Colon (tissue), 2 donors: ENCODE measurements at regions not wholly inside any gene's neighbourhood (a gene's known extent, or its start where the extent isn't known, plus 50 kb on each side); places are given as distances from the start of the nearest gene placed in this dataset.
"Not testable (repeated sequence)": the region's sequence is repeated elsewhere in the genome, so short reads cannot be mapped to it uniquely, and the experiment has no call there.

Experiments used
- FAIRE-seq: peaks from 2 replicates; lab custom pipeline; 2012; peaks lifted over from hg19 to GRCh38; lab: Jason Lieb, UNC
- donor health status: control.
- donor health status: control.

DNA sequence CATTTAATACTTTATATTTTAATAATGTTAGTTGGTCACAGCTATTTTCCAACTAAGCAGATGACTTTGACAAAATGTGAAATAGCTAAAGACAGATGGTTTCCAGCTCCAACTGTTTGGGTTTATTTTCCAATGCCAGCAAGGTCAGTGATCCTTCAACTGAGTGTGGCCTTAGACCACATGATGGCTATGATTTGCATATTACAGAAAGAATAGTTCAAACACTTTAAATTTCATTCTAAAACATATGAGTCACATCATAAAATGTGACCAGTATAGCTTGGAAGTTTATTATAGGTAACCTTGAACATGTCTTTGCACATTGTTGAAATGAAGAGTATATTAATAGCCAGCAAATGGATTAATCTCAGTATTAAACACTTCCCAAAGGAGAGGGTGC is 454.0 kb upstream of the C1orf87 start:
- no peak for FAIRE-seq

DNA sequence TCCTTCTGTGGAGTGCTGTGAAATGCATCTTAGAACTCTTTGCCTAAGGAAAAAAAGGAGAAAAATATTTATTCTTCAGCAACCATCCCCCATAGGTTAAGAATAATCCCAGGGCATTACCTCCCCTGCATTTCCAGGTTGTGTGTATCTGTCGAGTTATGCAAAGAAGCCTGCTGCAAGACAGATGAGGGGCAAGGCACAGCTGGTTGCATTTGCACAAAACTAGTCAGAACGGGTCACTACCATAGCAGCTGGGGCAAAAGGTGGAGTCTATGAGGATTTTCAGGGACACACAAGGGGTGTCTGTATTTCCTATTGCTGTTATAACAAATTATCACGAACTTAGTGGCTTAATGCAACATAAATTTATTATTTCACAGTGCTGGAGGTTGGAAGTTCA is 443.4 kb upstream of the C1orf87 start:
- no peak for FAIRE-seq

DNA sequence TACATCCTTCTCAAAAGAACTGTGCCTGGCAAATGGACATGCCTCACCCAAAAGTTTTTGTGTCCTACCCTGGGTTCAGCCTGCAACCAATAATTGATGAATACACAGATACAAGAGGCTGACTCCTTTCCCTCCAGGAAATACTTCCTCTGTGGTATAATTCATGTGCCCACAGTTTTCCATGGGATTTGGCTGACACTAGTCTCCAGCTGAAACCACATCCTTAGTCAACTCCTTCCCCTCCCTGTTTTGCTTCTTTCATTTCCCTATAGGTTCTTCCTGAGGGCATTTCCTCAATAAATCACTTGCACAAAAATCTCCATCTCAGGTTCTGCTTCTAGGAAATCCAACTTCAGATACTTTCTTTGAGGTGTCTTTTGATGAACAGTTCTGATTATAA is 436.6 kb upstream of the C1orf87 start:
- FAIRE-seq: no peak

DNA sequence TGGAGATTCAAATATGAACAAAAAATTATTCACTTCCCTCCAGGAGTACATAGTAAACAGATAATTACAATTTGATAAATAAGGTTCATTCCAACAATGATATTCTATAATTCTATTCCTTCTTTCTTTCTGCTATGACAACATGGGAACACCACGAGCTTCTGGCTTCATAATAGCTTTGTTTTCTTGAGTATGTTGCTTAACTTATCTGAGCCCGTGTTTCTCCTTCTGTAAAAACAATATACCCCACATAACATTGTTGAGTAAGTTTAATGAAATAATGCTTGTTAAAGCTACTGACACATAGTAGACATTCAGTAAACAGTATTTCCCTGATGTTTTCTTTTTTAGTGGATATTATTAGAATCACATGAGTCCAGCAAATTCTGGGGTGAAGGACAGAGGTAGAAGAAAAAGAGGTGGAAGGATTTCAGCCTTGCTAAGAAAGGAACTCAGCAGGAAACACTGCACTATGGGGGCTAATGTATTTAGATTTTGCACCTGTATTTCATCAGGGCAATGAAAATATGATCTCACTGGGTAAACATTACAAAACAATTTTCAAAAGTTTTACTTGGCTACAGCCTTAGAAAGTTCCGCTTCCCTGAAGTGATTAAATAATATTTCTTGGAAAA is 430.8 kb upstream of the C1orf87 start:
- FAIRE-seq: no peak

DNA sequence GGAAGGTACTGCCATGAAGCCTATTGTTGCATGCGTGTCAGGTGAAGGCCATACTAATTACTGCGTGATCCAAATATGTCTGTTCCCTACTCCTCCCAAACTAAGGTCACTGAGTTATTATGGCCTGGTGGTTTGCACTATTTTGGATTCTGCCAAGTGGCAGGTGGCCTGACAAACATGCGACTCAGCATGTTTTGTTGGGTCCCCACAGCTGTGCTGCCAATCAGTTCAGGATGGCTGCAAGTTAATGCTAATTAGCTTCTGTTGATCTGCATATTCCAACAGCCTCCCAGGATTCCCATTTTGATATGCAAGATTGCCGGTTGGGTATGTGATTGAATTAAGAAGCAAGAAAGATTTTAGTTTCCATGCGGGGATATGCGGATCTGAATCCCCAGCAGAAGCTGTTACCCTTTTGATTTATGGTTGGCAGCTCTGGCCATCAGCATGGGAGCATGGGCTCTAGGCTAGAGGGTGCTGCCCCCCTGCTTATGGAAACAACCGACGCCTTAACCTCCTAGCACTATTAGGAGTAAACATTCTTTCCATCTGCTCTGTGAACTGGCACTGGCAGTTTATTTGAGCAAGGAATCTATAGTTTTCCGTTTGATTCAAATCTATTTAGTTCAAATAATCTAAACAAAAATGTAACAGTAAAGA is 429.8 kb upstream of the C1orf87 start:
- no peak for FAIRE-seq

DNA sequence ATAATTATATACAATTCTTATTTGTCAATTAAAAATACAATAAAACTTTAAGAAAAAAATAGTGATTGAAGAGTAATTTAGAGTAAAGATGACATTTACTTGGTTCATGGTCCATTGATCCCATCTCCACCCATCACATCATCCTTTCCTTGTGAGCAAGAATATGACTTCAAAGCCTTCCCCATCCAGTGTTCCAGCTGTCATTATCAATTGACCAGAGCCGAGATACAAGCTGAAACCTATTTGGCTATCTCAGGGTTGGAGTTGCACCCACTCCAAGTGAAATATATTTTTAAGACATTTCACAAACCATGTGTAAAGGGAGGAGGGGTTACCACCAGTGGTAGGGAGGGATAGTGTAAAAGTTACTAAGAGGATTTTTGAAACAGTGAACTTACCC is 428.9 kb upstream of the C1orf87 start:
- no peak for FAIRE-seq

DNA sequence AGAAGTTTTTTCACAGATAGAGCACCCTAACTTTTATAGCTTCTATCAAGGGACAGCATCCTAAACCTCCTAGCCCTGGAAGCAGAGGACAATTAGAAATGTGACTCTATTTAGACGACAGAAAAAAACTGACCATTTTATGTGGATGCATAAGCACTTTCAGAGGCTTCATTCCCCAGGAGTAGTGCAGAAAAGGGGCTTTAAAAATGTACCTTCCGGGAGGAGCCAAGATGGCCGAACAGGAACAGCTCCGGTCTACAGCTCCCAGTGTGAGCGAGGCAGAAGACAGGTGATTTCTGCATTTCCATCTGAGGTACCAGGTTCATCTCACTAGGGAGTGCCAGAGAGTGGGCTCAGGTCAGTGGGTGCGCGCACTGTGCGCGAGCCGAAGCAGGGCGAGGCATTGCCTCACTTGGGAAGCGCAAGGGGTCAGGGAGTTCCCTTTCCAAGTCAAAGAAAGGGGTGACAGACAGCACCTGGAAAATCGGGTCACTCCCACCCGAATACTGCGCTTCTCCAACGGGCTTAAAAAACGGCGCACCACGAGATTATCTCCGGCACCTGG is 416.4 kb upstream of the C1orf87 start:
- not testable (repeated sequence) for FAIRE-seq

DNA sequence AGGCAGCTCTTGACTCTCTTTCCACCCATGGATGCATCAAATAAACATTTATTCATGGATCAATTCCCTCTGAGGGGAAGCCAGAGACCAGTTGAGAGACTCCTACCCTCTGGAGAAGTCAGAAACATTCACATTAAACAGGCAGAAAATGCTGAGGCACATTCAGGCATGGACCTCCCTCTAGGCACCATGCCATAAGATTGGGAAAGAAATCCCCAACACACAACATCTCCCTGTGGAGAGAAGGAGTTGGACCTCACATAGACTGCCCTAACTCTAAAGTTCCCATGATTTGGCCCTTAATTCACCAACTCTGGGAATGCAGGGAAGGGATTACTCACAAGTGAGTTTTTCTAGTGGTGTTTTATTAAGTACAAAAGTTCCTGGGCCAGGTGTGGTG is 415.3 kb upstream of the C1orf87 start:
- FAIRE-seq: no peak

DNA sequence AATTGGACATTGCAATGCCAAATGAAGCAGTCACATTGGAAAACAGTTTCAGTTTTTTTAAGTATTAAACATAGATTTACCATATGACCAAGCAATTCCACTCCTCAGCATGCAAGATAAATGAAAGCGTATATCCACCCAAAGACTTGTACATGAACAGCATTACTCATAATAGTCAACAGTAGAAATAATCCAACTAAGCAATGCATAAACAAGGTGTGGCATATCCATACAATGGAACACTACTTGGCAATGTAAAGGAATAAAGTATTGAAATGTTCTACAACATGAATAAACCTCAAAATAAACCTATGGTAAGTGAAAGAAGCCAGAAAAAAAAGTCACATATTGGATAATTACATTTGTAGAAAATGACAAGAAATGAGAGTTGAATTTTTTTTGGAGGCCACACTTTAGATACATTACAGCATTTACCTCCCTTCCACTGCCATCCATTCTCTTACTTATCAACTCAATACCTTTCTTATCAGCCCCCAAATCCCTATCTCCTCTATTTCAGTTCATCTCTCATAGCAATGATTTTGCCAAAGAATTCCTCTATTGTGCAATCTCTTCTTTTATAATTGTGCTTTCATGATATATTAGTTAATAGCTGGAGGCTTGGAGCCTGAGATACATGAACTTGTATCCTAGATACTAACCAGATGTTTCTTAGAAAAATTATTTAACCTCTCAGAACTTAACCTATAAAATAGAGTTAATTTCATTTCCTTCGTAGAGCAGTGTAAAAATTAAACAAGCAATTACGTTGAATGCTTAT is 414.2 kb upstream of the C1orf87 start:
- no peak for FAIRE-seq

DNA sequence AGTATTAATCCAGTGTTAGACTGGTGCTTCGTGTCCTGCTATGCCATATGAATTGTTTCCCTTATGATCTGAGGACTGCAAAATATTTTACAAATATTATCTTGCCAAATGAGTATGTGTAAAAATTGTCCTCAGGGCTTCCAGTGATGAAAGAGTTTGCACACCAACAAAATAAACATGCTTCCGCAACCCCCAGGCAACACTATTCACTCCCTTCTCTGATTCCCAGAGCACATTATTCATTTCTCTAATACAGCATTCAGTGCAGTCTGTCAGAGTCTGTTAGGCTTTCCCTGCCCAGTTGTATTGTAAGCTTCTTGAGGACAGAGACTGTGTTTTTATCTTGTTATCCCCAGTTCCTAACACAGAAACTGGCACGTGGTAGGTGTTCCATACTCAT is 409.9 kb upstream of the C1orf87 start:
- no peak for FAIRE-seq

DNA sequence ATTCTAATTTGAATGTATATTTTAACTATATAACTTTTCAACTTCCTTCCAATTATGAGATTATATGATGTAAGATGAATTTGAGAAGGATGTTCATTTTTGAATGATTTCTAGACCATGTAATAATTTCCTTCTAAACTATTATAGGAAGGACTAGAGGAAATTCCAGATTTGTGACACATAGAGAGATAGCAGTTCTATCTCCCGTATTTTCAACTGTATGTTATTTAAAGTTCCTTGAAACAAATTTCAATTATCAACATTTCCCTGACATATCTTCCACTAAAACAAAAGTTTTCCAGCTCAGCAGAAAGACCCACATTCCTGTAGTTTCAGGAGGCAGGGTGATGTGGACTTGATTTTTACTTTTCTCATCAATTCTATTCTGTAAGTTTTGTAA is 396.7 kb upstream of the C1orf87 start:
- no peak for FAIRE-seq

DNA sequence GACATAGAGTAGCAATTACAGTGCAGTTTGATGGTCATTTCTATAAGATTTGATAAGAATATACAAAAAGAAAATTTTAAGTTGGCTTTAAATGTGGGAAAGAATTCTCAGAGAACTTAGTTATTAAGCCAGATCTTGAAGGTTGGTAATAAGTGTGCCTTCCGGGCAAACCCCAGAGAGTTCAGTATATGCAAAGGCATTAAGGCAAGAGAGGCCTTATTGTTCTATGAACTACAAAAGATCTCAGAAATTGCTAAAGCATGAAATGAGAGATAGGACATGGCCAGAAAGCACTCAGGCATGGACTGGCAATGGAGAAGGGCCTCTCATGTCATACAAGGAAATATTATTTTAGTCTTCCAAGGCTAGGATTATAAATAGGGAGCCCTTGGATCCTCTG is 390.2 kb upstream of the C1orf87 start:
- no peak for FAIRE-seq

DNA sequence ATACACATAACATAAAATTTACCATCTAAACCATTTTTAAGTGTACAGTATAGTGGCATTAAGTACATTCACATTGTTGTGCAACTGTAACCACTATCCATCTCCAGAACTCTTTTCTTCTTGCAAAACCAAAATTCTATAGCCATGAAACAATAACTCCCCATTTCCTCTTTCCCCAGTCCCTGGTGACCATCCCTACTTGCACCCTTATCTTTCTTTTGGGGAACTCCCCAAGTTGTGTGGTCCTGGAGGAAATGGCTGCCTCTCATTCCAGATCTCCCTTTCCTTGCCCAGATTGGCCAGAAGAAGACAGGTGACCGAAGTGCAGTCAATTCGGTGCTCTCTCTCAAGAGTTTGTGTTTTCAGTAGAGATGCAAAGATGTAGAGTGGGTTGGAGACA is 389.6 kb upstream of the C1orf87 start:
- no peak for FAIRE-seq

DNA sequence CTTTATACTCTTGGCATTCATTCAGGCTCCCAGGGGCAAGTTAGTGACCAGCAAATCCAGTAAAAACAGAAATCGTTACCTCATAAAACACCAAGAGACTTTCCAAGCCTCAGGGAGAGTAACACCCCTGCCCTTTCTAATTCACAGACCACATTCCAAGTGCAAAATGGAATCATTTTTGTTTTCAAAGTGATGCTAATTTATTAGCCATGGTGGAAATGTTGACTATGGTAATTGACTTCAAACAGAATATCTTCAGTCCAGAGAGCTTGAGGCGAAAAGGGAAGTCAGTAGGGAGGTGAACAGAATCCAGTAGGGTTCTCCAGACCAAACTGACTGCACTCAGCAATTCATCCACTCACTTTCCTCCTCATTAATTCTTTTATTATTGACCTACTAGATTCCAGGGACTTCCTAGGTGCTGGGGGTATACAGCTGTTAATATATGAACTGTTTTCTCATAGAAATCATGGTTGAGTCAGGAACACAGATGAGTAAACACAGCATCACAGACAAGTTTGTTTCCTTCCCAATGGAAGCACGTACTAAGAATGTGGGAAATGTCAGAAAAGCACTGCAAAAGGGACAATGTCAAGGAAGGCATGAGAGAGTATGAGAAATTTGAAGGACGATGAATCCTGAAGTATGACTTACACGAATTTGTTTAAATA is 388.5 kb upstream of the C1orf87 start:
- no peak for FAIRE-seq

DNA sequence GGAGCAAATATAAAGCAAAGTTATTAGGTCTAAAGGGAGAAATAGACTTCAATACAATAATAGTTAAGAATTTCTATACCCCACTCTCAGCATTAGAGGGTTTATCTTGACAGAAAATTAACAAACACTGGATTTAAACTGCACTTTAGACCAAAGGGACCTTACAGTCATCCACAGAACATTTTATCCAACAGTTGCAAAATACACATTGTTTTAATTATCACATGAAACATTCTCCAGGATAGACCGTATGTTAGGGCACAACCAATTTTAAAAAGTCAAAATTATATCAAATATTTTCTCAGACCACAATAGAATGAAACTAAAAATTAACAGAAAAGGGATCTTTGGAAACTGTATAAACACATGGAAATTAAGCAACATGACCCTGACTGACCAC is 384.5 kb upstream of the C1orf87 start:
- FAIRE-seq: no peak

DNA sequence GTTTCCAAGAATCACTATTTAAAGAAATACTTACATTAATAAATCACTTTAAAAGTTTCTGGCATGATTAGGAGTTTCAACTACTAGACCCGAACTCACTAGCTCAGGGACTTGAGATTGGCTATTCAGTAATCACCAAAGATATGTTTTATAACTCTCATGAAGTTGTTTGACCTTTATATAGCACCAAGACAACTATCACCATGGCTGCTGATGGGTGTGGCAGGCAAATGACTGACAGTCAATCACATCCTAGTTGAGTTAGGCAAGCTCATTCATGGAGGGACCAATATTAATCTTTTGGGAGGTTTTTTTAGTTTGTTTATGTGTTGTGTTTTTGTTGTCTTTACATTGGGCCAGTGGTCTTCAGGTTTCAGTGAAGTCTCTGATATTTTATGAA is 376.3 kb upstream of the C1orf87 start:
- FAIRE-seq: no peak

DNA sequence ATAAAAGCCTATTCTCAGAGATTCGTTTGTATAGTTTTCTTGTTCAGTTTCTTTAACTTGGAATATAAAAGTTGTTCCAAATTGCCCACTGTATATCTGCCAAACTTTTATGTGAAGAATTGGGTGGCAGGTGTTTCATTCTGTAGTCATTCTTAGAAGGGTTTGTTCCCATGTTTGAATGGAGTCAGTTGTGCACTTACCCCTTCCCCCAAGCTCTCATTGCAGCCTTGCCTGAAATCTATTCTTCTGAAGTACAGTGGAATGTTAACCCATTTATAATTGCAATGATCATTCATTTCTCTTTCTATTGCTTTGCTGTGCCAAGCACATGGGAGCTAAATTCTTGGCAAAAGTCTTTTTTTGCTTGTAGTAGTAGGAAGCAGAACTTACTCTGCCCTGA is 375.3 kb upstream of the C1orf87 start:
- FAIRE-seq: no peak

DNA sequence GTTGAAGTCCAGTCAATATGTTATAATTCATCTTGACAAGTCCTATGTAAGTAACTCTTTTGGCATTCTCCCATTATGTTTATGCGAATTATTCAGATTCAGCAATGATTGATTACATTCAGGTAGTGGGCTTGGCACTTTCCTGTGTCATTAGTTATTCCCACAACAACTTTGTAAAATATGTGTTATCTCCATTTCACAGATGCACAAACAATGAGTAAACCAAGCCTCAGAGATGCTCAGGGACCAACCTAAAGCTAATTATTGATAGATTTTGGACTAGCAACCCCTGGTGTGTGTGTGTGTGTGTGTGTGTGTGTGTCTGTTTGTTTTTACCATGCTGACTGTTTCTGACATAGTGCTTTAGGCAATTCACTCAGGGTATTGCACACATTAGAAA is 371.1 kb upstream of the C1orf87 start:
- FAIRE-seq: no peak

DNA sequence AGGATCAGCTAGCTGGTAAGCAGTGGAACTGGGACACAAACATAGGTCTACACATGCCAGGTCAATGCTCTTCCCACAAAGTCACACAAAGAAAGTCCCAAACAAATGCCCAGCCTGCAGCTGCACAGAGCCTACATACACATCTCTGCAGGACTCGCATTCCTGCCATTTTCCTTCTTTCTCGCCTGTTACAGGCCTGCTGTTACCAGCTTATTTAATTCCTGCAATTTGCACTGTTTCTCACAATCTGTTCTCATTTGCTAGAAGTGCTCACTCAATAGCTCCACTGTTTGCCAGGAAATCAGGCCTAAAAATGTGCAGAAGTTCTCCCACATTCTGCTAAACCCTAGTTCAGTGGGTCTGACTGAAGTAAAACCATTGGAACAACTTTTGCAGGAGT is 362.6 kb upstream of the C1orf87 start:
- FAIRE-seq: no peak

DNA sequence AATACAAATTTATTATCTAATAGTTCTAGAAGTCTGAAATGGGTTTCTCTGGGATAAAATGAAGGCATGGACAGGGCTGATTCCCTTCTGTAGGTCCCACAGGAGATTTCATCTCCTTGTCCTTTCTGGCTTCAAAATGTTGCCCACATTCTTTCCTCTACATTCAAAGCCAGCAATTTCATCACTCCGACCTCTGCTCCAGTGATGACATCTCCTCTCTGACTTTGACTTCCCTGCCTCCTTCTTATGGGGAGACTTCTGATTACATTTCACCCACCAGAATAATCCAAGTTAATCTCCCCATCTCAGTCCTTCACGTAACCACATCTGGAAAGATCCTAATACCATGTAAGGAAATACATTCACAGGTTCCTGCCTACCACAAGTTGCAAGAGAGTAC is 358.0 kb upstream of the C1orf87 start:
- no peak for FAIRE-seq

DNA sequence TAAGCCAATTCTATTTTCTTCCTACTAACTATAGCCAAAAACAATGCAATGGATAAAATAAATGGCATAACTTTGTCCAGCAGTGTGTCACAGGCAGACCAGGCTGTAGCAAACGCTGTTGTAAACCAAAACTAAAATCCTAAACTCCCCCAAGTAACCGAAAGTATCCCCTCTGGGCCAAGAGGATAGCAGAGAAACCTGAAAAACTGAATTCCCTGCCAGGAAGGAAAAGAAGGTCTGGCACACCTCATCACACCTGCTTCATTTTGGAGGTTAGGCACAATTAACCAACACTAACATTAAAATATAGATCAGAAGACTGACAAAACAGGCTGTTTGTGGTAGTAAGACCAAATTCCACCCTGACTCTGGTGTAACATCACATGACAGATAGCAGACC is 356.8 kb upstream of the C1orf87 start:
- FAIRE-seq: no peak

DNA sequence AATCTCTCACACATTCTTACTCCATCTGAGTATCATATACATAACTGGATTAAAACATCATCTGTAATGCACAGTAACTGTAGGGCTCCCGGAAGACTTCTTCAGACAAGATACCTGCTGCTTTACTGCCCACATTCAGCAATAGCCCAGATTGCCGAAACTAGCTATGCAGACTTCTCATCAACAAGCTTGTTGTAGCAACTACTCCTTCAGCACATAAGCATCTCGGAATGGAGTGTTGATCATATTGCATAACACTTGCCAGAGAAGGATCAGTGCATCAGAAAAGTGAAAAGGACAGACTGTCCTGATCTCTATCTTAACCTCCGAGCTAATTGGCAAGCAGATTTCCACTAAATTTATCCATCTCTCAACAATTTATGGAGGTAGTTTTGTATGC is 354.6 kb upstream of the C1orf87 start:
- no peak for FAIRE-seq

DNA sequence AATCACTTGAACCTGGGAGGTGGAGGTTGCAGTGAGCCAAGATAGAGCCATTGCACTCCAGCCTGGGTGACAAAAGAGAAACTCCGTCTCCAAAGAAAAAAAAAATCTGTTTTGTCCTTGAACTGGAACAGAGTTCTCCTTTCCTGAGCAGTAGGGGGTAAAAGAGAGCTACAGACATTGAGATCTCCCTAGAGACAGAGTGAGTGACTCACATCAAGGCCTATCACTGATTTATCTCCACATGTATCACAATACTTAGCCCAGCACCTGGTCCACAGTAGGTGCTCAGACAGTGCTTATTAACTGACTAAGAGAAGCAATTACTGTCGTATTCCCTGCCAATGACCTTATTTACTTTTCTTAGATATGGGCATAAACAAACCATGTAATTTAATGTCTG is 354.1 kb upstream of the C1orf87 start:
- FAIRE-seq: no peak
